Cardiac muscle cell (in vitro differentiated cells and primary cell): ENCODE measurements at regions not wholly inside any gene's neighbourhood (a gene's known extent, or its start where the extent isn't known, plus 50 kb on each side); places are given as distances from the start of the nearest gene placed in this dataset.

Experiments used
- DNase-seq, 2 donors: peaks; one replicate each; pipeline versions ENCODE4 v3.0.0 to v3.0.0-alpha.2; 2010 to 2017; ENCODE audit warnings: low read depth in 1 of 2, low spot score in 1 of 2
- H3K27ac ChIP-seq: fragments of 200-600 bp; sonication (generic); 2 replicates; pipeline ENCODE4 v1.5.1; 2016
- H3K27me3 ChIP-seq: fragments of 200-600 bp; sonication (generic); 2 replicates; pipeline ENCODE4 v1.6.0; 2016; ENCODE audit warnings: control low read depth
- H3K36me3 ChIP-seq: fragments of 200-600 bp; sonication (generic); 2 replicates; pipeline ENCODE4 v1.5.1; 2016; ENCODE audit warnings: control low read depth
- H3K4me1 ChIP-seq: fragments of 200-600 bp; sonication (generic); 2 replicates; pipeline ENCODE4 v1.8.1; 2017; ENCODE audit warnings: low read depth, mild to moderate bottlenecking, mixed run types
- H3K4me3 ChIP-seq: fragments of 200-600 bp; sonication (generic); 2 replicates; pipeline ENCODE4 v1.5.1; 2016; ENCODE audit warnings: mild to moderate bottlenecking
- H3K9me3 ChIP-seq: fragments of 200-600 bp; sonication (generic); 2 replicates; pipeline ENCODE4 v1.5.1; 2017; ENCODE audit warnings: low read depth, mild to moderate bottlenecking, control low read depth
- TF ChIP-seq, protein P1 (sequence below): IDR thresholded peaks from 2 replicates; pipeline ENCODE4 v1.5.1; 2012; ENCODE audit warnings: low read depth, mild to moderate bottlenecking, low read length

DNA sequence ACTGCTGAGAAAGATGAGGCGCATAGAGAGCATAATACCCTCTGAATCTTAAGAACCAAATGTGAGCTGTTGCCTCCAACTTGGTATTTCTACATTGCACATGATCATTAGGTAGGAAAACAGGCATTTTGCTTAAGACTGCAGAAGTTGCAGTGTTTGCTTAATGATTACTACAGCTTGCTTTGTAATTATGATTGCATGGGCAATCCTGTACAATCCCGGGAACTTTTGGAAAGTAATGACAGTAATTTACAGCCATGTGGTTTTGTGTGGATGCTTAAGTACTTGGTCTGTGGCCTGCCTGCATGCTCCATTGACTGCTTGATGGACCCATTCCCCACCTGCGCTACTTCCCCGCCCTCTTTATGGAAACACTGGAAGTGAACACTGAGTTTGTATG, 301.1 kb downstream of the DIPK2A start:
- H3K9me3 ChIP-seq, result no peaks in the 10 kb centered on the region
- H3K27me3 ChIP-seq, result no peaks in the 10 kb centered on the region
- TF ChIP-seq, protein P1, sequence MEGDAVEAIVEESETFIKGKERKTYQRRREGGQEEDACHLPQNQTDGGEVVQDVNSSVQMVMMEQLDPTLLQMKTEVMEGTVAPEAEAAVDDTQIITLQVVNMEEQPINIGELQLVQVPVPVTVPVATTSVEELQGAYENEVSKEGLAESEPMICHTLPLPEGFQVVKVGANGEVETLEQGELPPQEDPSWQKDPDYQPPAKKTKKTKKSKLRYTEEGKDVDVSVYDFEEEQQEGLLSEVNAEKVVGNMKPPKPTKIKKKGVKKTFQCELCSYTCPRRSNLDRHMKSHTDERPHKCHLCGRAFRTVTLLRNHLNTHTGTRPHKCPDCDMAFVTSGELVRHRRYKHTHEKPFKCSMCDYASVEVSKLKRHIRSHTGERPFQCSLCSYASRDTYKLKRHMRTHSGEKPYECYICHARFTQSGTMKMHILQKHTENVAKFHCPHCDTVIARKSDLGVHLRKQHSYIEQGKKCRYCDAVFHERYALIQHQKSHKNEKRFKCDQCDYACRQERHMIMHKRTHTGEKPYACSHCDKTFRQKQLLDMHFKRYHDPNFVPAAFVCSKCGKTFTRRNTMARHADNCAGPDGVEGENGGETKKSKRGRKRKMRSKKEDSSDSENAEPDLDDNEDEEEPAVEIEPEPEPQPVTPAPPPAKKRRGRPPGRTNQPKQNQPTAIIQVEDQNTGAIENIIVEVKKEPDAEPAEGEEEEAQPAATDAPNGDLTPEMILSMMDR, result no peak
- H3K36me3 ChIP-seq, result no peaks in the 10 kb centered on the region
- H3K27ac ChIP-seq, result no peak overlapping the region
- H3K4me3 ChIP-seq, result no peak overlapping the region
- DNase-seq, result no peak
- H3K4me1 ChIP-seq, result no peaks in the 10 kb centered on the region

DNA sequence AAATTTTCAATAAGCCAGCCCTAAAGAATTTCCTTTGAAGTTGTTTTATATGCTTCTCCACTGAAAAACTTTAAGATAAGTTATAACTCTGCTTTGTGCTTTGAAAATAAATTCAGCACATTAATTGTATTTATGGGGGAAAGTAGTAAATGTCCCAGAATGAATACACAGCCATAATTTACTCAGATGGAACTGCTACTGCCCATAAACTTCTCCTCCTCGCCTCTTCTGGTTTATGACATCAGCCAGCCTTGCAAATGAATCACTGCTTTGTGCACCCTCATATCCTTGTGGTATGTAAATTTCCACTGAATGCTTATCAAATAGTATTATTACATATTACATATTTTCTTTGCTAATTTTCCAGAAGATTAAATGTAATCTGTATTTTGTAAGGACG, 302.0 kb downstream of the DIPK2A start:
- Histone ChIP-seq H3K4me1 (no peaks in the 10 kb centered on the region), H3K9me3 (no peaks in the 10 kb centered on the region), H3K27me3 (no peaks in the 10 kb centered on the region), H3K27ac (no peak overlapping the region), H3K36me3 (no peaks in the 10 kb centered on the region), H3K4me3 (no peak overlapping the region)
- TF ChIP-seq, protein P1, result no peak
- peak in 1 of 2 donors; percentile 24 for DNase-seq

DNA sequence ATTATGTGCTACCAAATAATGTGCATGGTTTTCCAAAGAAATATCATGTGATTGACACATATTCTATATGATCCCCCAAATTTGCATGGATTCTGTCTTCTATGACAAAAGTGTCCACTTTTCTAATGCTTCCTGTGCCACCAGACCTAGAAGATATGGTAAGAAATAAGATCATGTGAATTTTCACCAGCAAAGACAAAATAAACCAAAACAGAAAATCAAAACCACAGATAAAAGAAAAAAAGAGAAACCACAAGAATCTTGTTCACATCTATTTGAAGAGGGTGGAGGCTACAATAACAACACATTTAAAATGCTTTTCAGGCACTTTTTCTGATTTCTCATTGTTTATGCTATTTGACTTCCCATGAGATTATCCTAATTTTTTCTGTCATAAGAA, 303.4 kb downstream of the DIPK2A start:
- H3K4me3 ChIP-seq, result no peak overlapping the region
- no peaks in the 10 kb centered on the region for H3K9me3 ChIP-seq
- no peak for DNase-seq
- H3K4me1 ChIP-seq, result no peaks in the 10 kb centered on the region
- TF ChIP-seq, protein P1, result no peak
- no peaks in the 10 kb centered on the region for H3K27me3 ChIP-seq
- no peaks in the 10 kb centered on the region for H3K36me3 ChIP-seq
- H3K27ac ChIP-seq, result no peak overlapping the region

DNA sequence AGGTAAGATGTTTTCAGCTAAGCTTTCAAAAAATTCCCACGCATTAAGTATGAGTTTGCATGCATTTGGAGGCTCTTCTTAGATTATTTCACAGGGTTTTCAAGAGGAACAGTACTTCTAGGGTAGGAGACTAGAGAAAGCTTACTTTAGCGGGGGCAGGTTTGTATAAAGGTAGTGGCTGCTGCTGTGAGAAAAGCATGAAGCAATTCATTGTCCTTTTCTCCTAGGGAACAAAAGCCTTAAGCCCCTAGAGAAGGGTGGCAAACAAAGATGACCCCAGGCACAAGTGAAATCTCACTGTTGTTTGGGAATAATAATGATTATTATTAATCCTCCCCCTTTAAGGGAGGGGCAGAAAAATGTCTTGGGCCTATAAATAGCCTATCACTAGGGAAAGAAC, 310.7 kb downstream of the DIPK2A start:
- H3K27ac ChIP-seq, result no peak overlapping the region
- no peaks in the 10 kb centered on the region for H3K9me3 ChIP-seq
- H3K36me3 ChIP-seq, result no peaks in the 10 kb centered on the region
- TF ChIP-seq, protein P1, result no peak
- no peak for DNase-seq
- no peak overlapping the region for H3K4me3 ChIP-seq
- no peaks in the 10 kb centered on the region for H3K27me3 ChIP-seq
- no peaks in the 10 kb centered on the region for H3K4me1 ChIP-seq

DNA sequence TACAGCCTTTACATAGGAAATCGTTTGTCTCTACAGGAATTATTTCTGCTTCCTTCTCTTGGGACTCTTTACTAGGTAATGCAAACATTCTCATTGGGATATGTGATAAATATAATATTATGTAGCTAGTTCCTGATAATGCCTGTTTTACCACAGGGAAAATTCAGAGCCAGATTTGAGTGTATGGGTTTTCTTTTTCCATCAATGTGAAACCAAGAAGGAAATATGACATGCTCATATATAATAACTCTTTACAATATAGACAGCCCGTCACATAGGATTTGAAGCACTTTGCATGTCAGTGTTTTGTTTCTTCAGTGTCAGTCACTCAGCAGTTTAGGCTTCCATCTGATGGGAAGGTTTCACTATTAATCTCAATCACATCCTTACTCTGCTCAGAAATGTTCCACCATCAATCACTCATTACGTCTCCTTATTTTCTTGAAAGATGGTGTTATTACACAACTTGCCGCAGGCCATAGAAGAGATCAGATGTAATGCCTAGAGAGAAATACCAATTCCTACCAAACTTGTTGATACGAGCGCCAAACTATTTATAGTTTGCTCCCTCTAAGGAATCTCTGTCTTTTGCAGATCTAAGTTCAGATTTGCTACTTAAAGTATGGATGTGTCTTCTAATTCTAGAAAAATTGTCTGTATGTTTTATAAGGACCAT, 314.8 kb downstream of the DIPK2A start:
- no peaks in the 10 kb centered on the region for H3K27me3 ChIP-seq
- TF ChIP-seq, protein P1, result no peak
- no peaks in the 10 kb centered on the region for H3K9me3 ChIP-seq
- H3K4me3 ChIP-seq, result no peak overlapping the region
- H3K27ac ChIP-seq, result no peak overlapping the region
- H3K36me3 ChIP-seq, result no peaks in the 10 kb centered on the region
- no peak for DNase-seq
- peaks cover 11% of the 10 kb centered on the region for H3K4me1 ChIP-seq

DNA sequence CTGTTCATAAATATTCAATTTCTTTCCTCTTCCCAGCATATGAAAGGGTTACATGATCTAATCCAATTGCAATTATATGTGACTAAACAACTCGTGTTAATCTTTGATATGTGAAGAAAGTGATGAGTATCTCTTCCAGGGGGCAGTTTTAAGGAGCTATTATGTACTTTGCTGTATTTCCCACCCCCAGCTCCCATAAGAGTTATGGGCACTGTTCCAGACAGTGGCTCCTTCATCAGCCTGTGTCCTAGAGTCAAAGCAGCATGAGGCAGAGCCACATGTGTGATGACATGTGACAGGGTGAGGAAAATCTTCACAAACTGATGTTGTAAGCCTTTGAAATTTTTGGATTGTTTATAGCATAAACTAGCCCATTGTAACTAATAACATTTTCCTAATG, 315.4 kb downstream of the DIPK2A start:
- TF ChIP-seq, protein P1, result no peak
- Histone ChIP-seq H3K36me3 (no peaks in the 10 kb centered on the region), H3K4me3 (no peak overlapping the region), H3K4me1 (peaks cover 11% of the 10 kb centered on the region), H3K27ac (no peak overlapping the region), H3K9me3 (no peaks in the 10 kb centered on the region), H3K27me3 (no peaks in the 10 kb centered on the region)
- peak in 1 of 2 donors; percentile 2 for DNase-seq
